ENCODE measurements at regions not wholly inside any gene's neighbourhood (a gene's known extent, or its start where the extent isn't known, plus 50 kb on each side); places are given as distances from the start of the nearest gene placed in this dataset.
"Not testable (repeated sequence)": the region's sequence is repeated elsewhere in the genome, so short reads cannot be mapped to it uniquely, and the experiment has no call there.

- POLR2A ChIA-PET, result no interaction called here
- Mint-ChIP-seq H3K27ac (no peak overlapping the region), H3K4me3 (no peak overlapping the region), H3K4me1 (no peaks in the 10 kb centered on the region), H3K9me3 (peaks cover 3 to 32% (median 15%) of the 10 kb centered on the region in 5 donors), H3K27me3 (no peaks in the 10 kb centered on the region), H3K36me3 (no peaks in the 10 kb centered on the region)
- H3K27me3 ChIP-seq (ENCODE audit: insufficient read depth, low read length, poor library complexity, severe bottlenecking), result no peaks in the 10 kb centered on the region
- no peak overlapping the region for H3K27ac ChIP-seq (ENCODE audit: low read depth, low read length)
- no peaks in the 10 kb centered on the region for H3K9me3 ChIP-seq (ENCODE audit: low read length)
- CTCF ChIA-PET, result no interaction called here
- H3K36me3 ChIP-seq (ENCODE audit: insufficient read depth, low read length), result no peaks in the 10 kb centered on the region
- DNase-seq, result no peak
- H3K4me1 ChIP-seq (ENCODE audit: insufficient read depth, low read length), result no peaks in the 10 kb centered on the region
- H3K4me3 ChIP-seq (ENCODE audit: low read length), result no peak overlapping the region
Observed at GRCh38 chr7:125845686-125846085, 916.1 kb upstream of the POT1 start.

DNA sequence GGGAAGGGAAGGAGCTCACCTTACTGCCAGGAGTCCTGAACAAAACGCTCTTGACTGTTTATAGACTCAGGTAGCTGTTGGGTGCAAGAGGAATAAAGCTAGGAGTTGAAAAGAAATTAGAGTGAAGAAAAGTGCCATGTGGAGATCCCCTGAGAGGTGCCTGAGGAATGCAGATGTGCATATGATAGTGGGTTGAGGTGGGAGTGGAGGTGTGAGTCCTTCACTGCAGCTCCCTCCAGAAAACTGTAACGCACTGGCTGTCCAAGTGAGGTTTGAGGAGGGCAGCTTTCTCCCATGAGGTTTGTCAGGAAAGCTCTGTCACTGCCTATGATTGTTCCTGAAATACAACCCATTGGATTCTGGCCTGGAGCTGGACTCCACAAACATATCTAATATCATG is 904.8 kb upstream of the POT1 start:
- DNase-seq, result no peak
- ChIA-PET POLR2A (no interaction called here), CTCF (no interaction called here)
- Histone ChIP-seq H3K9me3 (ENCODE audit: low read length) (no peaks in the 10 kb centered on the region), H3K27ac (ENCODE audit: low read depth, low read length) (no peak overlapping the region), H3K4me3 (ENCODE audit: low read length) (no peak overlapping the region), H3K4me1 (ENCODE audit: insufficient read depth, low read length) (no peaks in the 10 kb centered on the region), H3K36me3 (ENCODE audit: insufficient read depth, low read length) (no peaks in the 10 kb centered on the region), H3K27me3 (ENCODE audit: insufficient read depth, low read length, poor library complexity, severe bottlenecking) (no peaks in the 10 kb centered on the region)
- Mint-ChIP-seq H3K4me1 (no peaks in the 10 kb centered on the region), H3K4me3 (no peak overlapping the region), H3K27me3 (no peaks in the 10 kb centered on the region), H3K9me3 (peaks cover 4 to 30% (median 17%) of the 10 kb centered on the region in 5 donors), H3K27ac (no peak overlapping the region), H3K36me3 (no peaks in the 10 kb centered on the region)

- H3K27me3 ChIP-seq (ENCODE audit: insufficient read depth, low read length, poor library complexity, severe bottlenecking), result no peaks in the 10 kb centered on the region
- H3K27ac Mint-ChIP-seq, result no peak overlapping the region
- ChIA-PET CTCF (no interaction called here), POLR2A (no interaction called here)
- H3K4me1 ChIP-seq (ENCODE audit: insufficient read depth, low read length), result no peaks in the 10 kb centered on the region
- H3K36me3 ChIP-seq (ENCODE audit: insufficient read depth, low read length), result no peaks in the 10 kb centered on the region
- no peak for DNase-seq
- H3K4me1 Mint-ChIP-seq, result no peaks in the 10 kb centered on the region
- H3K4me3 Mint-ChIP-seq, result no peak overlapping the region
- no peaks in the 10 kb centered on the region for H3K36me3 Mint-ChIP-seq
- H3K9me3 Mint-ChIP-seq, result peaks cover 5 to 31% (median 17%) of the 10 kb centered on the region in 5 donors
- no peak overlapping the region for H3K4me3 ChIP-seq (ENCODE audit: low read length)
- H3K27me3 Mint-ChIP-seq, result no peaks in the 10 kb centered on the region
- H3K9me3 ChIP-seq (ENCODE audit: low read length), result no peaks in the 10 kb centered on the region
- H3K27ac ChIP-seq (ENCODE audit: low read depth, low read length), result no peak overlapping the region
Observed at GRCh38 chr7:125833839-125834238, 904.2 kb upstream of the POT1 start.

DNA sequence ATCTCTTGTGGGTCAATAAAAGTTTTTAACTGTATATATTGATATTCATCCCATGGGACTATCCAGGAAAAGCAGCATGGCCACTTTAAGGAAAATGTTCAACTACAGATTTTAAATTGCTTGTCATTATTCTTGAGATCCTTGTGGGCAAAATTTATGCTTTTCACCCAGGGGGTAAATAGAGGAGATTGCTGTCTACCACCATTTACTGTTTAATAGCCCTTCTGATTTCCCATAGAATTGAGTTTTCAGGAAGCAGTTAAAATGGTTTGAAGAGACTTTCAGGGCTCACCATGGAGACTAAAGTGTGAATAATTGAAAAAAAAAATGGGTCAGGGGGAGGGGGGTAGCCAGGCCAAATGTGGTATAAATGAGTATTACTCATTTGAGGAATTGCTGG is 901.1 kb upstream of the POT1 start:
- ChIA-PET POLR2A (no interaction called here), CTCF (no interaction called here)
- H3K4me1 ChIP-seq (ENCODE audit: insufficient read depth, low read length), result no peaks in the 10 kb centered on the region
- no peaks in the 10 kb centered on the region for H3K9me3 ChIP-seq (ENCODE audit: low read length)
- no peak overlapping the region for H3K4me3 Mint-ChIP-seq
- DNase-seq, result no peak
- no peak overlapping the region for H3K27ac ChIP-seq (ENCODE audit: low read depth, low read length)
- H3K9me3 Mint-ChIP-seq, result peaks cover 5 to 57% (median 22%) of the 10 kb centered on the region in 5 donors
- no peaks in the 10 kb centered on the region for H3K36me3 Mint-ChIP-seq
- no peak overlapping the region for H3K4me3 ChIP-seq (ENCODE audit: low read length)
- no peaks in the 10 kb centered on the region for H3K36me3 ChIP-seq (ENCODE audit: insufficient read depth, low read length)
- no peaks in the 10 kb centered on the region for H3K27me3 Mint-ChIP-seq
- H3K27me3 ChIP-seq (ENCODE audit: insufficient read depth, low read length, poor library complexity, severe bottlenecking), result no peaks in the 10 kb centered on the region
- H3K27ac Mint-ChIP-seq, result no peak overlapping the region
- no peaks in the 10 kb centered on the region for H3K4me1 Mint-ChIP-seq

DNA sequence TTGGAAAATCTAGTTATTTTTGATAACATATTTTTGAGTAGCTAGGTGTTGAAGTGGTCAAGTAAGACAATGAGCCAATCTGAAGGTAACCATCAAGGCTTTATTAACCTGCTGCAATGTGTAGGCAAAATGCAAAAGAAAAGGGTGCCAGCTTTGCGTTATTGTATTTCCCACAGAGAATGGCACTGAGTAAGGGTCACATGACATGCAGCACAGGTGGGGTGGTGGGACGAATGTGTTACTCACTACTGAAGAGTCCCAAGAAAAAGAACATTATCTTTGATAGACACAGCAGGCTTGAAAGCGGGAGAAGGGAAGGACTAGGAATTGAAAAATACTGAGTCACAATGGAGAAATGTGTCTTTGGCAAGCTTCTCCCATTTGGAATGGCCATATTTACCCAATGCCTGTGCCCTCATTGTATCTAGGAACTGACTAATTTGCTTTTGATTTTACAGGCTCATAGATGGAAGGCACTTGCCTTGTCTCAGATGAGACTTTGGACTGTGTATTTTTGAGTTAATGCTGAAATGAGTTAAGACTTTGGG is 898.6 kb upstream of the POT1 start:
- Histone ChIP-seq H3K9me3 (ENCODE audit: low read length) (no peaks in the 10 kb centered on the region), H3K27me3 (ENCODE audit: insufficient read depth, low read length, poor library complexity, severe bottlenecking) (no peaks in the 10 kb centered on the region), H3K4me3 (ENCODE audit: low read length) (no peak overlapping the region), H3K27ac (ENCODE audit: low read depth, low read length) (no peak overlapping the region), H3K36me3 (ENCODE audit: insufficient read depth, low read length) (no peaks in the 10 kb centered on the region), H3K4me1 (ENCODE audit: insufficient read depth, low read length) (no peaks in the 10 kb centered on the region)
- no peak for DNase-seq
- Mint-ChIP-seq H3K27me3 (no peaks in the 10 kb centered on the region), H3K4me1 (no peaks in the 10 kb centered on the region), H3K9me3 (peaks cover 5 to 54% (median 13%) of the 10 kb centered on the region in 5 donors), H3K27ac (no peak overlapping the region), H3K4me3 (no peak overlapping the region), H3K36me3 (no peaks in the 10 kb centered on the region)
- ChIA-PET POLR2A (no interaction called here), CTCF (no interaction called here)

DNA sequence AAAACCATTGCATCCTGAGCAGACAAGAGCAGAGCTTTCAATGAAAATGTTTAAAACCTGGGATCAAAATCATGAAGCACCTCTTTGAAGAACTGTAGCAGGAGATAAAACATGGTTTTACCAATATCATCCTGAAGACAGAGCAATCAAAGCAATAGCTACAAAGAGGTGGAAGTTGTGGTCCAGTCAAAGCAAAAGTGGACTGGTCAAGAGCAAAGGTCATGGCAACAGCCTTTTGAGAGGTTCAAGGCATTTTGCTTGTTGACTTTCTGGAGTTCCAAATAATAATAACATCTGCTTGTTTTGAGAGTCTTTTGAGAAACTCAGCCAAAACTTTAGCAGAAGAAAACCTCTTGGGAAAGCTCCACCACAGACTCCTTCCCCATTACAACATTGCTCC is 893.9 kb upstream of the POT1 start:
- Histone ChIP-seq H3K27ac (ENCODE audit: low read depth, low read length) (no peak overlapping the region), H3K9me3 (ENCODE audit: low read length) (no peaks in the 10 kb centered on the region), H3K36me3 (ENCODE audit: insufficient read depth, low read length) (no peaks in the 10 kb centered on the region), H3K4me1 (ENCODE audit: insufficient read depth, low read length) (no peaks in the 10 kb centered on the region), H3K27me3 (ENCODE audit: insufficient read depth, low read length, poor library complexity, severe bottlenecking) (no peaks in the 10 kb centered on the region), H3K4me3 (ENCODE audit: low read length) (no peak overlapping the region)
- DNase-seq, result no peak
- no peaks in the 10 kb centered on the region for H3K36me3 Mint-ChIP-seq
- H3K27ac Mint-ChIP-seq, result no peak overlapping the region
- H3K9me3 Mint-ChIP-seq, result peaks cover 5 to 39% (median 9%) of the 10 kb centered on the region in 5 donors
- ChIA-PET POLR2A (no interaction called here), CTCF (no interaction called here)
- no peaks in the 10 kb centered on the region for H3K4me1 Mint-ChIP-seq
- H3K27me3 Mint-ChIP-seq, result peaks cover 0 to 1% of the 10 kb centered on the region in 2 donors
- no peak overlapping the region for H3K4me3 Mint-ChIP-seq

DNA sequence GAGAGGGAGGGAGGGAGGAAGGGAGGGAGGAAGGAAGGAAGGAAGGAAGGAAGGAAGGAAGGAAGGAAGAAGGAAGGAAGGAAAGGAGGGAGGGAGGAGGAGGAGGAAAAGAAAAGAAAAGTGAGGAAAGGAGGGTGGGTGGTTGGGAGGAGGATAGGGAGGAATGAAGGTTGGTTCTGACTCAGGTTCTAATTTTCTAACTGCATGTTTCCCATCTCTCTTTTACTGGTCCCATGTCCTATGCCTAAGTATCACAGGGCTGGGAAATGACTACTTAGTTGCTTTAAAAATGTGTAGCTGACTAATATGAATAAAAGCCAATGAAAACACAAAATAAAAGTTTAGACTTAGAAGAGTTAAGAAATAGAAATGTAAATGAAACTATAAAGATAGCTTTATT is 890.9 kb upstream of the POT1 start:
- POLR2A ChIA-PET, result no interaction called here
- CTCF ChIA-PET, result no interaction called here
- Mint-ChIP-seq H3K27me3 (peaks cover 0 to 1% of the 10 kb centered on the region in 2 donors), H3K4me1 (no peaks in the 10 kb centered on the region), H3K27ac (no peak overlapping the region), H3K4me3 (no peak overlapping the region), H3K9me3 (peaks cover 4 to 11% (median 5%) of the 10 kb centered on the region in 5 donors), H3K36me3 (no peaks in the 10 kb centered on the region)
- no peaks in the 10 kb centered on the region for H3K4me1 ChIP-seq (ENCODE audit: insufficient read depth, low read length)
- H3K4me3 ChIP-seq (ENCODE audit: low read length), result no peak overlapping the region
- DNase-seq, result no peak
- no peaks in the 10 kb centered on the region for H3K36me3 ChIP-seq (ENCODE audit: insufficient read depth, low read length)
- no peaks in the 10 kb centered on the region for H3K9me3 ChIP-seq (ENCODE audit: low read length)
- no peak overlapping the region for H3K27ac ChIP-seq (ENCODE audit: low read depth, low read length)
- no peaks in the 10 kb centered on the region for H3K27me3 ChIP-seq (ENCODE audit: insufficient read depth, low read length, poor library complexity, severe bottlenecking)

- Histone ChIP-seq H3K9me3 (ENCODE audit: low read length) (no peaks in the 10 kb centered on the region), H3K27me3 (ENCODE audit: insufficient read depth, low read length, poor library complexity, severe bottlenecking) (no peaks in the 10 kb centered on the region), H3K4me1 (ENCODE audit: insufficient read depth, low read length) (no peaks in the 10 kb centered on the region), H3K27ac (ENCODE audit: low read depth, low read length) (no peak overlapping the region), H3K36me3 (ENCODE audit: insufficient read depth, low read length) (no peaks in the 10 kb centered on the region), H3K4me3 (ENCODE audit: low read length) (no peak overlapping the region)
- no peak for DNase-seq
- H3K9me3 Mint-ChIP-seq, result peaks cover 0 to 11% (median 3%) of the 10 kb centered on the region in 5 donors
- no peaks in the 10 kb centered on the region for H3K4me1 Mint-ChIP-seq
- ChIA-PET CTCF (no interaction called here), POLR2A (no interaction called here)
- no peaks in the 10 kb centered on the region for H3K27me3 Mint-ChIP-seq
- H3K27ac Mint-ChIP-seq, result no peak overlapping the region
- no peak overlapping the region for H3K4me3 Mint-ChIP-seq
- no peaks in the 10 kb centered on the region for H3K36me3 Mint-ChIP-seq
Observed at GRCh38 chr7:125814100-125814499, 884.5 kb upstream of the POT1 start.

DNA sequence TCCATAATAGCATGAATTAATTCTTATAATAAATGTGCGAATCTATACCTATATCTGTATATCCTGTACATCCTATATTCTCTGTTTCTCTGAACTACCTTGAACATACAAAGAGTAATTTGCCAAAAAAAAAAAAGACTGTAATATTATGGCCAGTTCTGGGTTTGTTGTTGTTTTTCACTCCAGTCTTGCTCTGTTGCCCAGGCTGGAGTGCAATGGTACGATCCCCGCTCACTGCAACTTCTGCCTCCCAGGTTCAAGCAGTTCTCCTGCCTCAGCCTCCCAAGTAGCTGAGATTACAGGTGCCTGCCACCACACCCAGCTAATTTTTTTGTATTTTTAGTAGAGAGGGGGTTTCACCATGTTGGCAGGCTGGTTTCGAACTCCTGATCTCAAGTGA is 876.9 kb upstream of the POT1 start:
- DNase-seq; H3K4me1 ChIP-seq (ENCODE audit: insufficient read depth, low read length); H3K4me3 Mint-ChIP-seq; H3K4me3 ChIP-seq (ENCODE audit: low read length); H3K36me3 ChIP-seq (ENCODE audit: insufficient read depth, low read length); POLR2A ChIA-PET; H3K36me3 Mint-ChIP-seq; CTCF ChIA-PET; H3K27me3 Mint-ChIP-seq; H3K4me1 Mint-ChIP-seq; H3K27ac ChIP-seq (ENCODE audit: low read depth, low read length); H3K27me3 ChIP-seq (ENCODE audit: insufficient read depth, low read length, poor library complexity, severe bottlenecking); H3K27ac Mint-ChIP-seq; H3K9me3 ChIP-seq (ENCODE audit: low read length): not testable (repeated sequence)
- H3K9me3 Mint-ChIP-seq, result peaks cover 5 to 30% (median 11%) of the 10 kb centered on the region in 5 donors
